ENCODE measurements at regions not wholly inside any gene's neighbourhood (a gene's known extent, or its start where the extent isn't known, plus 50 kb on each side); places are given as distances from the start of the nearest gene placed in this dataset.

GRCh38 chr4:4607336-4608213, 65.7 kb upstream of the STX18 start:
- ChIA-PET CTCF (interaction anchor here (0.6 kb wide), 1 partner anchor 371 kb away, joined by 3 read pairs; no protein-coding TSS in a partner anchor), POLR2A (no interaction called here)
- Histone ChIP-seq H3K36me3 (ENCODE audit: control insufficient read depth in 2 of 3, insufficient read depth in 3 of 3, low read length in 3 of 3) (no peaks in the 10 kb centered on the region), H3K4me3 (ENCODE audit: low read length) (no peak overlapping the region), H3K27me3 (ENCODE audit: control insufficient read depth in 2 of 2, insufficient read depth in 2 of 2, low read length in 2 of 2) (no peaks in the 10 kb centered on the region), H3K4me1 (ENCODE audit: control insufficient read depth in 2 of 2, insufficient read depth in 2 of 2, low read length in 2 of 2) (no peaks in the 10 kb centered on the region), H3K27ac (ENCODE audit: low read depth, low read length) (no peak overlapping the region), H3K9me3 (ENCODE audit: control insufficient read depth in 2 of 3, low read length in 3 of 3) (no peaks in the 10 kb centered on the region)
- intact Hi-C loops (cut with micrococcal nuclease), result no loop called here
- no peak for ATAC-seq
- Mint-ChIP-seq H3K27me3 (no peaks in the 10 kb centered on the region), H3K4me1 (peaks cover 0 to 3% (median 0%) of the 10 kb centered on the region in 7 donors), H3K9me3 (no peaks in the 10 kb centered on the region), H3K4me3 (no peak overlapping the region), H3K36me3 (peaks cover 0 to 30% (median 18%) of the 10 kb centered on the region in 5 donors), H3K27ac (peak overlapping the region in 1 of 9 donors; percentile 8)
- no peak for DNase-seq

- H3K36me3 ChIP-seq (ENCODE audit: control insufficient read depth in 2 of 3, insufficient read depth in 3 of 3, low read length in 3 of 3), result no peaks in the 10 kb centered on the region
- no peaks in the 10 kb centered on the region for H3K27me3 ChIP-seq (ENCODE audit: control insufficient read depth in 2 of 2, insufficient read depth in 2 of 2, low read length in 2 of 2)
- H3K4me1 ChIP-seq (ENCODE audit: control insufficient read depth in 2 of 2, insufficient read depth in 2 of 2, low read length in 2 of 2), result no peaks in the 10 kb centered on the region
- ATAC-seq (no peak), DNase-seq (no peak)
- H3K4me3 Mint-ChIP-seq, result no peak overlapping the region
- intact Hi-C loops (cut with micrococcal nuclease), result no loop called here
- no peak overlapping the region for H3K27ac ChIP-seq (ENCODE audit: low read depth, low read length)
- ChIA-PET POLR2A (no interaction called here), CTCF (no interaction called here)
- H3K9me3 ChIP-seq (ENCODE audit: control insufficient read depth in 2 of 3, low read length in 3 of 3), result no peaks in the 10 kb centered on the region
- peaks cover 0 to 28% (median 18%) of the 10 kb centered on the region in 5 donors for H3K36me3 Mint-ChIP-seq
- no peak overlapping the region for H3K27ac Mint-ChIP-seq
- peaks cover 0 to 3% (median 0%) of the 10 kb centered on the region in 7 donors for H3K4me1 Mint-ChIP-seq
- no peak overlapping the region for H3K4me3 ChIP-seq (ENCODE audit: low read length)
- peaks cover 0 to 3% (median 0%) of the 10 kb centered on the region in 11 donors for H3K9me3 Mint-ChIP-seq
- H3K27me3 Mint-ChIP-seq, result no peaks in the 10 kb centered on the region
Observed at GRCh38 chr4:4606321-4606720, 64.5 kb upstream of the STX18 start.

GRCh38 chr4:4605849-4606248, 64.0 kb upstream of the STX18 start:
- Histone ChIP-seq H3K27ac (ENCODE audit: low read depth, low read length) (no peak overlapping the region), H3K9me3 (ENCODE audit: control insufficient read depth in 2 of 3, low read length in 3 of 3) (no peaks in the 10 kb centered on the region), H3K27me3 (ENCODE audit: control insufficient read depth in 2 of 2, insufficient read depth in 2 of 2, low read length in 2 of 2) (no peaks in the 10 kb centered on the region), H3K4me3 (ENCODE audit: low read length) (no peak overlapping the region), H3K4me1 (ENCODE audit: control insufficient read depth in 2 of 2, insufficient read depth in 2 of 2, low read length in 2 of 2) (no peaks in the 10 kb centered on the region), H3K36me3 (ENCODE audit: control insufficient read depth in 2 of 3, insufficient read depth in 3 of 3, low read length in 3 of 3) (no peaks in the 10 kb centered on the region)
- ATAC-seq, result no peak
- H3K4me1 Mint-ChIP-seq, result peaks cover 0 to 3% (median 0%) of the 10 kb centered on the region in 7 donors
- ChIA-PET POLR2A (no interaction called here), CTCF (no interaction called here)
- intact Hi-C loops (cut with micrococcal nuclease), result no loop called here
- no peaks in the 10 kb centered on the region for H3K27me3 Mint-ChIP-seq
- H3K4me3 Mint-ChIP-seq, result no peak overlapping the region
- H3K9me3 Mint-ChIP-seq, result peaks cover 0 to 3% (median 0%) of the 10 kb centered on the region in 11 donors
- H3K27ac Mint-ChIP-seq, result no peak overlapping the region
- H3K36me3 Mint-ChIP-seq, result peaks cover 0 to 32% (median 19%) of the 10 kb centered on the region in 5 donors
- DNase-seq, result no peak

GRCh38 chr4:4603592-4603991, 61.7 kb upstream of the STX18 start:
- ChIA-PET CTCF (no interaction called here), POLR2A (no interaction called here)
- Mint-ChIP-seq H3K9me3 (peaks cover 0 to 3% (median 0%) of the 10 kb centered on the region in 11 donors), H3K4me1 (peaks cover 0 to 3% (median 0%) of the 10 kb centered on the region in 7 donors), H3K27ac (no peak overlapping the region), H3K27me3 (no peaks in the 10 kb centered on the region), H3K36me3 (peaks cover 0 to 34% (median 18%) of the 10 kb centered on the region in 5 donors), H3K4me3 (no peak overlapping the region)
- no peak for DNase-seq
- Histone ChIP-seq H3K4me3 (ENCODE audit: low read length) (no peak overlapping the region), H3K27ac (ENCODE audit: low read depth, low read length) (no peak overlapping the region), H3K27me3 (ENCODE audit: control insufficient read depth in 2 of 2, insufficient read depth in 2 of 2, low read length in 2 of 2) (no peaks in the 10 kb centered on the region), H3K9me3 (ENCODE audit: control insufficient read depth in 2 of 3, low read length in 3 of 3) (no peaks in the 10 kb centered on the region), H3K4me1 (ENCODE audit: control insufficient read depth in 2 of 2, insufficient read depth in 2 of 2, low read length in 2 of 2) (no peaks in the 10 kb centered on the region), H3K36me3 (ENCODE audit: control insufficient read depth in 2 of 3, insufficient read depth in 3 of 3, low read length in 3 of 3) (no peaks in the 10 kb centered on the region)
- intact Hi-C loops (cut with micrococcal nuclease), result no loop called here
- no peak for ATAC-seq

- H3K9me3 ChIP-seq (ENCODE audit: control insufficient read depth in 2 of 3, low read length in 3 of 3), result no peaks in the 10 kb centered on the region
- no peak for DNase-seq
- no peak for ATAC-seq
- no peak overlapping the region for H3K27ac ChIP-seq (ENCODE audit: low read depth, low read length)
- Mint-ChIP-seq H3K27me3 (no peaks in the 10 kb centered on the region), H3K36me3 (peaks cover 0 to 32% (median 18%) of the 10 kb centered on the region in 5 donors), H3K9me3 (peaks cover 0 to 3% (median 0%) of the 10 kb centered on the region in 11 donors), H3K4me1 (peaks cover 0 to 3% (median 0%) of the 10 kb centered on the region in 7 donors), H3K27ac (no peak overlapping the region), H3K4me3 (no peak overlapping the region)
- no peak overlapping the region for H3K4me3 ChIP-seq (ENCODE audit: low read length)
- ChIA-PET CTCF (no interaction called here), POLR2A (no interaction called here)
- intact Hi-C loops (cut with micrococcal nuclease), result no loop called here
- no peaks in the 10 kb centered on the region for H3K36me3 ChIP-seq (ENCODE audit: control insufficient read depth in 2 of 3, insufficient read depth in 3 of 3, low read length in 3 of 3)
- no peaks in the 10 kb centered on the region for H3K27me3 ChIP-seq (ENCODE audit: control insufficient read depth in 2 of 2, insufficient read depth in 2 of 2, low read length in 2 of 2)
- H3K4me1 ChIP-seq (ENCODE audit: control insufficient read depth in 2 of 2, insufficient read depth in 2 of 2, low read length in 2 of 2), result no peaks in the 10 kb centered on the region
Observed at GRCh38 chr4:4603067-4603466, 61.2 kb upstream of the STX18 start.

- ChIA-PET POLR2A (no interaction called here), CTCF (no interaction called here)
- intact Hi-C loops (cut with micrococcal nuclease), result no loop called here
- Histone ChIP-seq H3K27me3 (ENCODE audit: control insufficient read depth in 2 of 2, insufficient read depth in 2 of 2, low read length in 2 of 2) (no peaks in the 10 kb centered on the region), H3K27ac (ENCODE audit: low read depth, low read length) (no peak overlapping the region), H3K9me3 (ENCODE audit: control insufficient read depth in 2 of 3, low read length in 3 of 3) (no peaks in the 10 kb centered on the region), H3K4me1 (ENCODE audit: control insufficient read depth in 2 of 2, insufficient read depth in 2 of 2, low read length in 2 of 2) (no peaks in the 10 kb centered on the region), H3K36me3 (ENCODE audit: control insufficient read depth in 2 of 3, insufficient read depth in 3 of 3, low read length in 3 of 3) (no peaks in the 10 kb centered on the region), H3K4me3 (ENCODE audit: low read length) (no peak overlapping the region)
- Mint-ChIP-seq H3K4me1 (peaks cover 0 to 3% (median 0%) of the 10 kb centered on the region in 7 donors), H3K27ac (no peak overlapping the region), H3K36me3 (peaks cover 0 to 30% (median 18%) of the 10 kb centered on the region in 5 donors), H3K4me3 (no peak overlapping the region), H3K9me3 (peaks cover 0 to 3% (median 0%) of the 10 kb centered on the region in 11 donors), H3K27me3 (no peaks in the 10 kb centered on the region)
- ATAC-seq (no peak), DNase-seq (no peak)
Observed at GRCh38 chr4:4602468-4602867, 60.6 kb upstream of the STX18 start.

Data from naive thymus-derived CD4-positive, alpha-beta T cell (primary cell).